Body of pancreas (tissue), 4 donors: ENCODE measurements at regions not wholly inside any gene's neighbourhood (a gene's known extent, or its start where the extent isn't known, plus 50 kb on each side); places are given as distances from the start of the nearest gene placed in this dataset.

ENCODE experiments used
- ATAC-seq: fragments of 150-250 bp; one replicate; pipeline ENCODE4 v1.9.1; 2016
- DNase-seq, 4 donors: peaks; one replicate each; pipeline ENCODE4 v3.0.0-alpha.2; 2019
- H3K27ac ChIP-seq, 4 donors: fragments of 200-600 bp; sonication (generic); 1 replicate in 3 of 4; 2 replicates in 1 of 4; pipeline versions ENCODE4 v1.5.1 to v1.6.1; 2016 to 2019; ENCODE audit warnings: mild to moderate bottlenecking in 1 of 4, mixed read lengths in 1 of 4, moderate library complexity in 1 of 4
- H3K27me3 ChIP-seq, 2 donors: fragments of 200-600 bp; sonication (generic); one replicate each; pipeline ENCODE4 v1.6.0; 2016; ENCODE audit warnings: mild to moderate bottlenecking in 1 of 2
- H3K36me3 ChIP-seq, 2 donors: fragments of 200-600 bp; sonication (generic); replicated peaks in 1 of 2; 2 replicates each; pipeline ENCODE4 v1.5.1; 2016; ENCODE audit warnings: low read depth in 2 of 2; ENCODE audit not compliant: insufficient read depth in 1 of 2
- H3K4me1 ChIP-seq: fragments of 200-600 bp; sonication (generic); one replicate; pipeline ENCODE4 v1.6.0; 2016
- H3K4me3 ChIP-seq, 2 donors: fragments of 200-600 bp; sonication (generic); 1 replicate in 1 of 2; 2 replicates in 1 of 2; pipeline ENCODE4 v1.5.1; 2016 to 2019
- H3K9me3 ChIP-seq, 3 donors: fragments of 200-600 bp; sonication (generic); 1 replicate in 2 of 3; 2 replicates in 1 of 3; pipeline ENCODE4 v1.5.1; 2016
- POLR2A ChIP-seq, 3 donors: fragments of 450-650 bp; IDR thresholded peaks; one replicate each; pipeline ENCODE4 v1.6.1; 2016; ENCODE audit warnings: antibody characterized with exemption in 3 of 3, mild to moderate bottlenecking in 2 of 3
- WGBS, 2 donors: methylation state at CpG; one replicate each; pipeline ENCODE4 v1.1.5; 2017; 5-methylcytosine and 5-hydroxymethylcytosine counted together
- intact Hi-C: fragments of 100-400 bp; cut with DNase I; formaldehyde crosslinking; loops from one replicate; pipeline ENCODE4 v1.15.1; 2023
- TF ChIP-seq, protein P1 (sequence below), 7 experiments: fragments of 450-650 bp in 4 of 7; fragments of 200-600 bp in 3 of 7; sonication (generic) in 3 of 7; IDR thresholded peaks; one replicate each; pipeline ENCODE4 v1.5.1; 2016 to 2019; ENCODE audit warnings: antibody characterized with exemption in 7 of 7

- H3K27me3 ChIP-seq, result no peaks in the 10 kb centered on the region
Measured at GRCh38 chr13:31503626-31504025, 235.7 kb upstream of the RXFP2 start.

GRCh38 chr13:31504918-31505317 lies 234.4 kb upstream of the RXFP2 start:
- Histone ChIP-seq H3K36me3 (no peaks in the 10 kb centered on the region), H3K4me1 (no peaks in the 10 kb centered on the region), H3K9me3 (no peaks in the 10 kb centered on the region), H3K27me3 (no peaks in the 10 kb centered on the region), H3K4me3 (no peak overlapping the region), H3K27ac (no peak overlapping the region)
- 37 to 70% methylated on average over 3 of the region's 3 CpGs for WGBS, 2 donors
- TF ChIP-seq POLR2A (IDR thresholded peaks at IDR 0.05), result no peak
- DNase-seq, result no peak
- intact Hi-C loops, result no loop called here
- no peak for ATAC-seq

More at GRCh38 chr13:31503626-31504025, 235.7 kb upstream of the RXFP2 start:
- intact Hi-C loops, result no loop called here
- 34 to 59% methylated on average over 3 of the region's 3 CpGs for WGBS, 2 donors
- Histone ChIP-seq H3K27ac (no peak overlapping the region), H3K4me1 (no peaks in the 10 kb centered on the region), H3K9me3 (no peaks in the 10 kb centered on the region), H3K4me3 (no peak overlapping the region), H3K36me3 (no peaks in the 10 kb centered on the region)
- DNase-seq (no peak), ATAC-seq (no peak)
- TF ChIP-seq, protein P1, sequence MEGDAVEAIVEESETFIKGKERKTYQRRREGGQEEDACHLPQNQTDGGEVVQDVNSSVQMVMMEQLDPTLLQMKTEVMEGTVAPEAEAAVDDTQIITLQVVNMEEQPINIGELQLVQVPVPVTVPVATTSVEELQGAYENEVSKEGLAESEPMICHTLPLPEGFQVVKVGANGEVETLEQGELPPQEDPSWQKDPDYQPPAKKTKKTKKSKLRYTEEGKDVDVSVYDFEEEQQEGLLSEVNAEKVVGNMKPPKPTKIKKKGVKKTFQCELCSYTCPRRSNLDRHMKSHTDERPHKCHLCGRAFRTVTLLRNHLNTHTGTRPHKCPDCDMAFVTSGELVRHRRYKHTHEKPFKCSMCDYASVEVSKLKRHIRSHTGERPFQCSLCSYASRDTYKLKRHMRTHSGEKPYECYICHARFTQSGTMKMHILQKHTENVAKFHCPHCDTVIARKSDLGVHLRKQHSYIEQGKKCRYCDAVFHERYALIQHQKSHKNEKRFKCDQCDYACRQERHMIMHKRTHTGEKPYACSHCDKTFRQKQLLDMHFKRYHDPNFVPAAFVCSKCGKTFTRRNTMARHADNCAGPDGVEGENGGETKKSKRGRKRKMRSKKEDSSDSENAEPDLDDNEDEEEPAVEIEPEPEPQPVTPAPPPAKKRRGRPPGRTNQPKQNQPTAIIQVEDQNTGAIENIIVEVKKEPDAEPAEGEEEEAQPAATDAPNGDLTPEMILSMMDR (IDR thresholded peaks at IDR 0.05), result no peak
- TF ChIP-seq POLR2A (IDR thresholded peaks at IDR 0.05), result no peak

DNA sequence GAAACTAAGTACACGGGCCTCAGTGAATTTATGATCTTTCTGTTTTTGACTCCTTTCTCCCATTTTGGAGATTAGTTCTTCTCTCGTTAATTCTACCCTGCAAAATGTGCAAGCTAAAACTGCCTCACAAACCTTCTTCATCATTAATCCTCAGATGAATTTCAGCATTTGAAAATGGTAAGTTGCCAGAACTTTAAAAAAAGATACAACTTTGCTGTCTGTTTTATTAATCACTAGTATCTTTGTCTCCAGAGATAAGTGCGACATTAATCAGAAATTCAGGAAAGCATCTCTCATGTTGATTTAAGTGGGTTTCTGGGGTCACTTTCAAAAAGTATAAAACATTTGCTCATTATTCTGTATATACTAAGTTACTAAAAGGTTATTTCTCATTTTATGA lies 227.0 kb upstream of the RXFP2 start:
- no peaks in the 10 kb centered on the region for H3K4me1 ChIP-seq
- no peaks in the 10 kb centered on the region for H3K9me3 ChIP-seq
- WGBS, 2 donors, result 35 to 46% methylated on average over 3 of the region's 3 CpGs
- DNase-seq, result no peak
- H3K27ac ChIP-seq, result no peak overlapping the region
- H3K27me3 ChIP-seq, result peaks cover 0 to 1% of the 10 kb centered on the region in 2 donors
- no peak overlapping the region for H3K4me3 ChIP-seq
- no peak for ATAC-seq
- intact Hi-C loops, result no loop called here
- H3K36me3 ChIP-seq, result no peaks in the 10 kb centered on the region
- TF ChIP-seq, protein P1 (IDR thresholded peaks at IDR 0.05), result no peak
- no peak for TF ChIP-seq POLR2A (IDR thresholded peaks at IDR 0.05)

DNA sequence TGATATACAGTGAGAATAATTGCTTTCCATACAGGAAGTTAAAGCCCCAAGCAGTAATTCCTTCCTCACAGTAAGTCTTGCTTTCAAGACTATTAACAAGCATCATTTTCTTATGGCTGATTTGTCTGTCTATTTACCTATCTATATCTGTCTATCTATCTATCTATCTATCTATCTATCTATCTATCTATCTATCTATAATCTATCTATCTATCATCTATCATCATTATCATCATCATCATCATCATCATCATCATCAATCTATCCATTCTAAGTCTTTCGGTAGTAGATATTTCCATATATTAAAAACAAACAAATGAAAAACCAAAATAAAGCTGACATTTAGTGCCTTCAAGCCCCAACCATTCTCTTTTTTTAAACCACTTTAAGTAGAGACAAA lies 224.4 kb upstream of the RXFP2 start:
- WGBS, 2 donors, result 60 to 73% methylated on average over 1 of the region's 1 CpG
- H3K4me1 ChIP-seq, result no peaks in the 10 kb centered on the region
- H3K4me3 ChIP-seq, result no peak overlapping the region
- no peaks in the 10 kb centered on the region for H3K36me3 ChIP-seq
- H3K27me3 ChIP-seq, result peaks cover 0 to 3% of the 10 kb centered on the region in 2 donors
- no peak for DNase-seq
- H3K9me3 ChIP-seq, result no peaks in the 10 kb centered on the region
- intact Hi-C loops, result no loop called here
- H3K27ac ChIP-seq, result no peak overlapping the region
- TF ChIP-seq POLR2A (IDR thresholded peaks at IDR 0.05), result no peak
- TF ChIP-seq, protein P1 (IDR thresholded peaks at IDR 0.05), result no peak
- ATAC-seq, result no peak

GRCh38 chr13:31515427-31515826 lies 223.9 kb upstream of the RXFP2 start:
- no peak overlapping the region for H3K27ac ChIP-seq
- H3K4me1 ChIP-seq, result no peaks in the 10 kb centered on the region
- intact Hi-C loops, result no loop called here
- no peaks in the 10 kb centered on the region for H3K36me3 ChIP-seq
- no peaks in the 10 kb centered on the region for H3K9me3 ChIP-seq
- no peak for TF ChIP-seq POLR2A (IDR thresholded peaks at IDR 0.05)
- 32 to 34% methylated on average over 1 of the region's 1 CpG for WGBS, 2 donors
- no peak overlapping the region for H3K4me3 ChIP-seq
- no peak for ATAC-seq
- no peak for DNase-seq
- peaks cover 0 to 3% of the 10 kb centered on the region in 2 donors for H3K27me3 ChIP-seq

DNA sequence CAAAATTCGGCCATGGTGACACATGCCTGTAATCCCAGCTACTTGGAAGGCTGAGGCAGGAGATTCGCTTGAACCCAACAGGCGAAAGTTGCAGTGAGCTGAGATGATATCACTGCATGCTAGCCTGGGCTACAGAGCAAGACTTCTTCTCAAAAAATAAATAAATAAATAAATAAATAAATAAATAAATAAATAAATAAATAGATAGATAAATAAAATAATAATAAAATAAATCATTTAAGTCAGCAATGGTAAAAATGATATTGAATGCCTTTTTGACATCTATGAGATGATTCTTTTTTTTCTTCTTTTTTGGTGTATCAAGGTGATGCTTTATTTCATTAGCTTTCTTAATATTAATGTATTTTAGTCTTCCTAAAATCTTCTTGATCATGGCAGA lies 221.7 kb upstream of the RXFP2 start:
- no peak overlapping the region for H3K4me3 ChIP-seq
- H3K36me3 ChIP-seq, result no peaks in the 10 kb centered on the region
- H3K27ac ChIP-seq, result no peak overlapping the region
- H3K27me3 ChIP-seq, result peaks cover 0 to 3% of the 10 kb centered on the region in 2 donors
- H3K4me1 ChIP-seq, result no peaks in the 10 kb centered on the region
- no peaks in the 10 kb centered on the region for H3K9me3 ChIP-seq
- no peak for DNase-seq
- intact Hi-C loops, result no loop called here
- WGBS, 2 donors, result 71 to 75% methylated on average over 3 of the region's 3 CpGs
- ATAC-seq, result no peak
- no peak for TF ChIP-seq POLR2A (IDR thresholded peaks at IDR 0.05)
- TF ChIP-seq, protein P1 (IDR thresholded peaks at IDR 0.05), result no peak
